ENCODE measurements at regions not wholly inside any gene's neighbourhood (a gene's known extent, or its start where the extent isn't known, plus 50 kb on each side); places are given as distances from the start of the nearest gene placed in this dataset.
"Not testable (repeated sequence)": the region's sequence is repeated elsewhere in the genome, so short reads cannot be mapped to it uniquely, and the experiment has no call there.

DNA sequence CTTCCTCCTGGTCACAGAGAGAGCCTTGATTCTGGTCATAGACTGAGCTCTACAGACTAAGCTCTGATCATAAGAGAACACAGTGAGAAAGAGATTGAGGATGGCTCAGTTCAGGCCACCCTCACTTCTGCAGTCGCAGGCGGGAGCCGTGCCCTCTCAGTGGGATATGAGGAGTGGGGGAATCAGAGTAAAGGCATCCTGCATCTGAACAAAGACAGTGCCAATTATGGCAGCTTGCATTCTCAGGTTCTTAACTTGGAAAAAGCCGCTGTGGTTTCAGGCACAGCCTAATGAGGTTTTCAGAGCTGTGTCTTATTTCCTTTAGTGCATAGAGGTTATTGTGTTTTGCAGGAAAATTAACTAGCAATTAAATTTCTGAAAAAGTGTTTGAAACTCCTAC lies 134.4 kb upstream of the NLRP1 start:
- no peak for DNase-seq (ENCODE audit: missing footprints)
- ATAC-seq, result no peak
- intact Hi-C loops (cut with DNase I), result no loop called here

GRCh38 chr17:5719976-5720375 lies 135.7 kb upstream of the NLRP1 start:
- intact Hi-C loops (cut with DNase I), result no loop called here
- DNase-seq (ENCODE audit: missing footprints) (no peak), ATAC-seq (no peak)

GRCh38 chr17:5730373-5730772 lies 146.1 kb upstream of the NLRP1 start:
- DNase-seq (ENCODE audit: missing footprints), result no peak
- ATAC-seq, result no peak
- intact Hi-C loops (cut with DNase I), result no loop called here

DNA sequence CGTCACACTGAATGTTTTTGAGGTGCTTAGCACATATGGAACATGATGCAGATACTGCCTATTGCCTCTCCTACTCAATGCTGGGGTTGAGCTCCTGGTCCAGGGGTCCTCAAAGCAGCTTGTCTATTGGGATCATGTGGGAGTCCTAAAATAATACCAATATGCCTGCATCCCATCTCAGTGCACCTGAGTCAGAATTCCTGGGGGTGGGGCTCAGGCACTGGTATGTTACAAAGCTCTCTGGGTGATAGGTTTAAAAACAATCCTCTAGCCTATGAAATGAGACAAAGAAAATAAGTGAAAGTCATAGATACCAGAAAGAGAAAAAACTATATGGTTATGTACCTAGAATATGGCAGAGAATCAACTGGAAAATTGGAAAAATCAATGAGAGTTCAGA lies 156.6 kb upstream of the NLRP1 start:
- DNase-seq (ENCODE audit: missing footprints) (no peak), ATAC-seq (no peak)
- intact Hi-C loops (cut with DNase I), result no loop called here

DNA sequence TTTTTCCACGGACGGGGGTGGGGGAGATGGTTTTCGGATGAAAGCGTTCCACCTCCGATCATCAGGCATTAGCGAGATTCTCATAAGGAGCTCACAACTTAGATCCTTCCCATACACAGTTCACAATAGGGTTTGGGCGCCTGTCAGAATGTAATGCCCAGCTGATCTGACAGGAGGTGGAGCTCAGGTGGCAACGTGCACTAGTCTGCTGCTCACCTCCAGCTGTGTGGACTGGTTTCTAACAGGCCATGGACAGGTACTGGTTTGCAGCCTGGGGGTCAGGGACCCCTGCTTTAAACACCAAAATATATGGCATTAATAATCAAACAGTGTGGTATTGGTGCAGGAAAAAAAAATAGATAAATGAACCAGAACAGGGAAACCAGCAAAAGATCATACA lies 157.5 kb upstream of the NLRP1 start:
- no peak for ATAC-seq
- no peak for DNase-seq (ENCODE audit: missing footprints)
- intact Hi-C loops (cut with DNase I), result no loop called here

DNA sequence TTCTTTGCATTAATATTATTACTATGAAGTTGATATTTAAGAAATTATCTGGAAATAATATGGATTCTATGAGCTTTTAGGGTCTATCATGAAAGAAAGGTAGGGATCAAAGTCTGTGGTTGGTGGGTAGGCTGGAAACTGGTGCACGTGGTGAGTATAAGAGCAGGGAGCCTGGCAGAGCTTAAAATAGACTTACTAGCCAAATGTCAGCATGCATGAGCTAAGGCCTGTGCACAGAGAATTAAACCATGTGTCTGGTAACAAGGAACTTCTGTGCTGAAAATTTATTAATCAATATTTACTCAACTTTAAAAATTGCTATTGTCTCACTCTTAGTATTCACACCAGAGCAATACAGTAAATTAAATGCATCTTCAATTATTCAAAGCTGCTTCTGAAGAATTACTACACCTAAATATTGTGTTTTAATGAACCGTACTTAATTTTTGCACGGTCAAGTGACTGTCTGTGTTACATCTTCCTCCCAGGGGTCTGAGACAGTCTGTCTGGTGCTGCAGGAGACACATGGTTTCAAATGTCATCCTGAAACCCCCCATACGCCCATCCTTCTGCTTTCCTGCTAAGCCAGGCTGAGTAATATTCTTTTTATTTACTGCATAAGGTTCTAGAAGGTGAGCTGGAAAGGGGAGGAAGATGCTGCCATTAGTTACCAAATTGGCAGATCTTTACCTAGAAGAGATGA lies 161.0 kb upstream of the NLRP1 start:
- ATAC-seq (no peak), DNase-seq (ENCODE audit: missing footprints) (no peak)
- intact Hi-C loops (cut with DNase I), result no loop called here

DNA sequence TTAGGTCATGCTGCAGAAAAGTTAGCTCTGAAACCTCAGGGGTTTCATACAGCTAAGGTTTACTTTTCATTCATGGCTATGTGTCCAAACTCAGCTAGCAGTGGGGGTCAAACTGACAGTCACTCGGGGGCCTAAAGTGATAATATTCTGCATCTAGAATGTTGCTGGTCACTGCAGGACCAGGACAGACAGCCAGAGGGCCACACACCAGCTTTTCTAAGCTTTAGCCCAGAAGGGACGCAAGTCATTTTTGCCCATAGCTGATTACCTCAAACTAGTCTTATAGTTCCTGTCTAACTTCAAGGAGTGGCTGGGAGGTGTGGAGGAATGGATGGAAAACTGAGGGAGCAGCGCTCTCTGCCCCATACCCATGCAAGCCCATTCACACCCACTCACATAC lies 163.0 kb upstream of the NLRP1 start:
- no peak for ATAC-seq
- DNase-seq (ENCODE audit: missing footprints), result no peak
- intact Hi-C loops (cut with DNase I), result no loop called here

GRCh38 chr17:5747964-5748363 lies 163.7 kb upstream of the NLRP1 start:
- intact Hi-C loops (cut with DNase I), result no loop called here
- DNase-seq (ENCODE audit: missing footprints), result no peak
- ATAC-seq, result no peak

- DNase-seq (ENCODE audit: missing footprints), result no peak
- intact Hi-C loops (cut with DNase I), result no loop called here
- no peak for ATAC-seq
These were observed 169.1 kb upstream of the NLRP1 start for GRCh38 chr17:5753421-5753820.

- DNase-seq (ENCODE audit: missing footprints) (no peak), ATAC-seq (no peak)
- intact Hi-C loops (cut with DNase I), result no loop called here
These were observed 173.1 kb upstream of the NLRP1 start for GRCh38 chr17:5757314-5757907.

- no peak for ATAC-seq
- no peak for DNase-seq (ENCODE audit: missing footprints)
- intact Hi-C loops (cut with DNase I), result no loop called here
These were observed 174.3 kb upstream of the NLRP1 start for GRCh38 chr17:5758651-5759050.

DNA sequence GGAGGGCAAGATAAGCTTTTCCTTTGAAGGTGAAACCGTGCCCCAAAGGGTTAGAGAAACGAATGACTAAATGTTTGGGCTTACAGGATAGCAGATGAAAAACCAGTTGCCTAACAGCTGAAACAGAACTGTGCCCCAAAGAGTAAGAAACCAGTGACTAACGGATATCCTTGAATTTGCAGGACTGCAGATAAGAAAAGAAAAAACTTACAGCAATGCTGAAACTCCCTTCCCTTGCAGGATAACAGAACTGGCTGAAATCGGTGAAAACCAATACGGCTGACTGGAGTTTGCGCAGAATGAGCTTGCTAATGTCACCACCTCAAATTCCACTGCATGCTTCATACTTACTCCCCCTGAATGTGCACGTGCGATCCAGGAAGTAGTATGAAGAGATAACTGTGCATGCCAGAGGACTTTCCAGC lies 175.2 kb upstream of the NLRP1 start:
- intact Hi-C loops (cut with DNase I), result no loop called here
- no peak for DNase-seq (ENCODE audit: missing footprints)
- no peak for ATAC-seq

DNA sequence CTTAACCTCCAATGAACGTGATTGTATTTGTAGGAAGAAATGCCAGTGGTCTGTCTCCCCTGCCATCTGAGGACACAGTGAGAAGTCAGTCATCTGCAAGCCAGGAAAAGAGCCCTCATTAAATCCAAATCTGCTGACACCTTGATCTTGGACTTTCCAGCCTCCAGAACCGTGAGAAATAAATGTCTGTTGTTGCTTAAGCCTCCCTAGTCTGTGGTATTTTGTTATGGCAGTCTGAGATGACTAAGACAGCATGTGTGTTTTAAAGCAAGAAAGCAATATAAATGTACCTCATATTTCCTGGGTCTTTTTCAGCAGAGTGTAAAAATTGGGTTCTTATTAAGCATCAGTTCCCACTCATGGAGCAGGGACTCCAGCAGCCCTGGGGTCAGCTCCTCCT lies 177.9 kb upstream of the NLRP1 start:
- no peak for DNase-seq (ENCODE audit: missing footprints)
- intact Hi-C loops (cut with DNase I), result no loop called here
- no peak for ATAC-seq

- intact Hi-C loops (cut with DNase I), result no loop called here
- no peak for DNase-seq (ENCODE audit: missing footprints)
- ATAC-seq, result no peak
These were observed 179.4 kb upstream of the NLRP1 start for GRCh38 chr17:5763595-5764306.

GRCh38 chr17:5769593-5770354 lies 185.5 kb upstream of the NLRP1 start:
- intact Hi-C loops (cut with DNase I), result no loop called here
- ATAC-seq (no peak), DNase-seq (ENCODE audit: missing footprints) (no peak)

DNA sequence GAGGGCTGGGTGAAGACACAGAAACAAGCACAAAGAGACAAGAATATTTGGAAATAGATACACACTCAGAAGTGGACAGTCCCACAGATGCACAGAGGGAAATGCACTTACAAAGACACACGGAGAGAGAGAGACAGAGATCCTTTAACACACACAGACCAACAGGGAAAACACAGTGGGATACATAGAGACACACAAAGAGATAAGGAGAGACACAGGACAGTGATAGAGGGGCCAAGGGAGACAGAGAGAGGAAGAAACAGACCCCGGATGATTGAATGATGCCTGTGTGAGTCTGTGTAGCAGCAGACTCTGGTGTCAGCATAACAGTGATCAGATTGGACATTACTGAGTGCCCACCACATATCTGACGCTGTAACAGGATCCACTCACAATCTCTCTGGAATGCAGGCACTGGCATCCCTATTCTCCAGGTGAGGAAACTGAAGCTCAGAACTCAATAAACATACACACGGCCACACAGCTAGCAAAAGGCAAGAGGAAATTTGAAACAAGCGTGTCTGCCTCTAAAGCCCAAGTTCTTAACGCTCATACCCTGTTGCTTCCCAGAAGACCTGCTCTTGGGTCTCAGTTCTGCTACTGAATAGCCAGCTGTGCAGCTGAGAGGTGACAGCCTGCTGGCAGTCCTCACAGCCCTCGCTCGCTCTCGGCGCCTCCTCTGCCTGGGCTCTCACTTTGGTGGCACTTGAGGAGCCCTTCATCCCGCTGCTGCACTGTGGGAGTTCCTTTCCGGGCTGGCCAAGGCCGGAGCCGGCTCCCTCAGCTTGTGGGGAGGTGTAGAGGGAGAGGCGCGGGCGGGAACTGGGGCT lies 186.3 kb upstream of the NLRP1 start:
- DNase-seq (ENCODE audit: missing footprints) (no peak), ATAC-seq (no peak)
- intact Hi-C loops (cut with DNase I), result no loop called here

DNA sequence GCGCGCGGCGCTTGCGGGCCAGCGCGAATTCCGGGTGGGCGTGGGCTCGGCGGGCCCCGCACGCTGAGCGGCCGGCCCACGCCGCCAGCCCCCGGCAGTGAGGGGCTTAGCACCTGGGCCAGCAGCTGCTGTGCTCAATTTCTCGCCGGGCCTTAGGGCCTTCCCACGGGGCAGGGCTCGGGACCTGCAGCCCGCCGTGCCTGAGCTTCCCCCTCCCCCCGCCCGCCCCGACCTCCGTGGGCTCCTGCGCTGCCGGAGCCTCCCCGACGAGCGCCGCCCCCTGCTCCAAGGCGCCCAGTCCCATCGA lies 186.9 kb upstream of the NLRP1 start:
- not testable (repeated sequence) for DNase-seq (ENCODE audit: missing footprints)

GRCh38 chr17:5772017-5772416 lies 187.7 kb upstream of the NLRP1 start:
- DNase-seq (ENCODE audit: missing footprints); ATAC-seq; intact Hi-C loops (cut with DNase I): not testable (repeated sequence)

More for the DNA sequence above, 186.9 kb upstream of the NLRP1 start:
- ATAC-seq; intact Hi-C loops (cut with DNase I): not testable (repeated sequence)

DNA sequence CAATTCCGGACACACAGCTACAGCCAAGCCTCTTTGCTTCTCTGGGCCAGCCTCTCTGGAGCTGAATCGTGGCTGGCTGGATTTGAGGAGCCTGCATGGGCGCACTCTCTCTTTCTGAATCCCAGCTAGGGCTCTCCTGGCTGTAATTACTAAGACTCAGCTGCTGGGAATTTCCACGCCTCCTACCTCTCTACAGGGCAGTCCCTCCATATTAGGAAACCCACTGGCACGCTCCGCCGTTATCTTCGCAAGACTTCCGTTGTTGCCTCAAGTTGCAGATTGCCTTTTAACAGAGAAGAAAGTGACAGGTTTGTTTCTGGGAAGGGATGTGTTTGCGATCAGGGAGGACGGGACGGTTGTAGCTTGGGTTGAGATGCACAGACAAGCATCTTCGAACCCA lies 188.4 kb upstream of the NLRP1 start:
- intact Hi-C loops (cut with DNase I), result no loop called here
- no peak for DNase-seq (ENCODE audit: missing footprints)
- no peak for ATAC-seq
